A549 (cell line): ENCODE measurements at regions not wholly inside any gene's neighbourhood (a gene's known extent, or its start where the extent isn't known, plus 50 kb on each side); places are given as distances from the start of the nearest gene placed in this dataset.

ENCODE experiments used
- ATAC-seq, 2 experiments: fragments of 200-7000 bp in 1 of 2; fragments of >200 bp in 1 of 2; cut with Nextera tagmentation in 1 of 2; cut with Tn5 transposase in 1 of 2; 3 replicates each; pipeline versions ENCODE4 v1.8.0 to v1.9.1; 2018 to 2020; ENCODE audit warnings: mild to moderate bottlenecking in 1 of 2, moderate library complexity in 1 of 2
- CTCF ChIA-PET: fragments of 300-600 bp; sonication (Branson Sonifier 250); formaldehyde crosslinking; extraction: SDS; loops from one replicate; lab custom pipeline; 2021; ENCODE audit warnings: antibody characterized with exemption, inconsistent platforms; lab: Yijun Ruan, JAX
- POLR2A ChIA-PET: fragments of 350-600 bp; formaldehyde crosslinking; extraction: SDS; loops from one replicate; lab custom pipeline; 2021; ENCODE audit warnings: antibody characterized with exemption, inconsistent platforms; lab: Yijun Ruan, JAX
- DNase-seq, 2 experiments: peaks; one replicate each; pipeline versions ENCODE4 v3.0.0 to v3.0.0-alpha.2; 2011 to 2016; ENCODE audit warnings: low read depth in 1 of 2, low spot score in 1 of 2
- FAIRE-seq: peaks from 2 replicates; lab custom pipeline; 2011; peaks lifted over from hg19 to GRCh38; lab: Jason Lieb, UNC
- H3K27ac ChIP-seq, 2 experiments: fragments of >200 bp; sonication (Bioruptor Twin); formaldehyde crosslinking; 3 replicates each; pipeline ENCODE4 v1.5.1; 2016 to 2017
- H3K4me1 ChIP-seq: fragments of >200 bp; sonication (Bioruptor Twin); formaldehyde crosslinking; 3 replicates; pipeline ENCODE4 v1.6.1; 2016
- H3K4me2 ChIP-seq: fragments of >200 bp; sonication (Bioruptor Twin); formaldehyde crosslinking; 3 replicates; pipeline ENCODE4 v1.6.1; 2016
- H3K4me3 ChIP-seq: fragments of >200 bp; sonication (Bioruptor Twin); formaldehyde crosslinking; 3 replicates; pipeline ENCODE4 v1.5.1; 2016
- H3K9me3 ChIP-seq: fragments of >200 bp; sonication (Bioruptor Twin); formaldehyde crosslinking; 3 replicates; pipeline ENCODE4 v1.6.1; 2016
- ATOH8 ChIP-seq: fragments of 250-450 bp; sonication (Bioruptor Pico); IDR thresholded peaks from 2 replicates; pipeline ENCODE4 v1.5.0; 2020; ENCODE audit warnings: low read depth, mild to moderate bottlenecking, moderate library complexity
- BCL3 ChIP-seq: fragments of >200 bp; sonication (Bioruptor Twin); formaldehyde crosslinking; IDR thresholded peaks from 3 replicates; pipeline ENCODE4 v1.6.1; 2016
- CBX2 ChIP-seq: fragments of 200-600 bp; sonication (generic); IDR thresholded peaks from 2 replicates; pipeline ENCODE4 v1.6.1; 2016; ENCODE audit warnings: low read depth, mild to moderate bottlenecking, borderline replicate concordance
- CEBPB ChIP-seq, 2 experiments: fragments of >200 bp in 1 of 2; sonication (Bioruptor Twin) in 1 of 2; formaldehyde crosslinking in 1 of 2; IDR thresholded peaks; 2 replicates each; pipeline ENCODE4 v1.6.1; 2012 to 2016
- CHD4 ChIP-seq: fragments of 200-600 bp; sonication (generic); IDR thresholded peaks from 2 replicates; pipeline ENCODE4 v1.6.1; 2016; ENCODE audit warnings: antibody characterized with exemption, mild to moderate bottlenecking, borderline replicate concordance
- ESRRA ChIP-seq: fragments of 150-350 bp; IDR thresholded peaks from 2 replicates; pipeline ENCODE4 v1.6.1; 2014; ENCODE audit warnings: mild to moderate bottlenecking, low read length, borderline replicate concordance
- FOSB ChIP-seq: fragments of 250-450 bp; sonication (Bioruptor Pico); IDR thresholded peaks from 2 replicates; pipeline ENCODE4 v1.5.0; 2020; ENCODE audit warnings: mild to moderate bottlenecking, moderate library complexity
- GATA3 ChIP-seq: IDR thresholded peaks from 2 replicates; pipeline ENCODE4 v1.6.1; 2012; ENCODE audit warnings: borderline replicate concordance
- HES2 ChIP-seq: fragments of >200 bp; sonication (Bioruptor Twin); formaldehyde crosslinking; IDR thresholded peaks from 2 replicates; pipeline ENCODE4 v1.6.1; 2016
- HEYL ChIP-seq: fragments of 250-450 bp; sonication (Bioruptor Pico); IDR thresholded peaks from 2 replicates; pipeline ENCODE4 v1.8.0; 2021; ENCODE audit warnings: mild to moderate bottlenecking, moderate library complexity
- MAFK ChIP-seq: fragments of 450-650 bp; IDR thresholded peaks from 2 replicates; pipeline ENCODE4 v1.6.1; 2014; ENCODE audit not compliant: partially characterized antibody
- MYC ChIP-seq: IDR thresholded peaks from 2 replicates; pipeline ENCODE4 v1.6.1; 2012; ENCODE audit warnings: mild to moderate bottlenecking, inconsistent platforms, low read length, improper control_type of control experiment, borderline replicate concordance
- POLR2A ChIP-seq: IDR thresholded peaks from 2 replicates; pipeline ENCODE4 v1.6.1; 2012; ENCODE audit warnings: mild to moderate bottlenecking, low read length
- RAD21 ChIP-seq, 2 experiments: fragments of >200 bp in 1 of 2; sonication (Bioruptor Twin) in 1 of 2; formaldehyde crosslinking in 1 of 2; IDR thresholded peaks in 1 of 2; conservative IDR thresholded peaks in 1 of 2; 2 replicates in 1 of 2; 3 replicates in 1 of 2; pipeline ENCODE4 v1.6.1; 2012 to 2018; ENCODE audit warnings: inconsistent platforms in 1 of 2
- REST ChIP-seq: fragments of 200-600 bp; sonication (generic); IDR thresholded peaks from 2 replicates; pipeline ENCODE4 v1.6.1; 2016; ENCODE audit warnings: antibody characterized with exemption, mild to moderate bottlenecking, moderate library complexity
- RNF2 ChIP-seq: fragments of 200-600 bp; sonication (generic); IDR thresholded peaks from 2 replicates; pipeline ENCODE4 v1.6.1; 2016; ENCODE audit warnings: low read depth, mild to moderate bottlenecking, antibody characterized with exemption, moderate library complexity, borderline replicate concordance
- SMC3 ChIP-seq: fragments of >200 bp; sonication (Bioruptor Twin); formaldehyde crosslinking; IDR thresholded peaks from 3 replicates; pipeline ENCODE4 v1.6.1; 2018; ENCODE audit warnings: inconsistent platforms
- WGBS: methylation state at CpG from one replicate; pipeline ENCODE4 v1.1.6; 2017; ENCODE audit errors: missing lambda C conversion rate; 5-methylcytosine and 5-hydroxymethylcytosine counted together

GRCh38 chr10:3451516-3452172 is 279.1 kb upstream of the PITRM1 start (continued):
- TF ChIP-seq HEYL (no peak), GATA3 (no peak)

- H3K4me1 ChIP-seq, result no peaks in the 10 kb centered on the region
- DNase-seq (no peak), ATAC-seq (no peak), FAIRE-seq (no peak)
- 84% methylated on average over 4 of the region's 4 CpGs for WGBS
- no peaks in the 10 kb centered on the region for H3K9me3 ChIP-seq
- POLR2A ChIA-PET, result no interaction called here
- CTCF ChIA-PET, result interaction anchor here (1.0 kb wide), 1 partner anchor 10 kb away, joined by 5 read pairs; no protein-coding TSS in a partner anchor
- no peak overlapping the region for H3K27ac ChIP-seq
- no peak overlapping the region for H3K4me3 ChIP-seq
- no peak overlapping the region for H3K4me2 ChIP-seq
- TF ChIP-seq SMC3, result no peak
- TF ChIP-seq GATA3, result no peak
- TF ChIP-seq RAD21 (conservative IDR thresholded peaks at IDR 0.05 in 1 of 2, IDR thresholded peaks at IDR 0.05 in 1 of 2), result no peak
- no peak for TF ChIP-seq FOSB
- TF ChIP-seq CBX2, result no peak
- no peak for TF ChIP-seq HES2
- TF ChIP-seq ATOH8 (CRISPR knock-in tag), result no peak
- no peak for TF ChIP-seq ESRRA
Measured at GRCh38 chr10:3446221-3446620, 273.6 kb upstream of the PITRM1 start.

- H3K4me2 ChIP-seq, result no peak overlapping the region
- no peak overlapping the region for H3K27ac ChIP-seq
- H3K4me1 ChIP-seq, result no peaks in the 10 kb centered on the region
- 77% methylated on average over 4 of the region's 4 CpGs for WGBS
- no peak for FAIRE-seq
- no peak for DNase-seq
- no peak overlapping the region for H3K4me3 ChIP-seq
- no peak for ATAC-seq
- no peaks in the 10 kb centered on the region for H3K9me3 ChIP-seq
- no peak for TF ChIP-seq RNF2
- no peak for TF ChIP-seq GATA3
- TF ChIP-seq SMC3, result no peak
- no peak for TF ChIP-seq CHD4
- TF ChIP-seq REST, result no peak
- TF ChIP-seq POLR2A, result no peak
- no peak for TF ChIP-seq CEBPB (IDR thresholded peaks at IDR 0.05)
- no peak for TF ChIP-seq MAFK
- TF ChIP-seq BCL3, result no peak
- no peak for TF ChIP-seq RAD21 (conservative IDR thresholded peaks at IDR 0.05 in 1 of 2, IDR thresholded peaks at IDR 0.05 in 1 of 2)
- no peak for TF ChIP-seq MYC
- TF ChIP-seq, all 56 proteins: peak for 0
- POLR2A ChIA-PET, result no interaction called here
- CTCF ChIA-PET, result interaction anchor here (1.0 kb wide), 1 partner anchor 9 kb away, joined by 5 read pairs; no protein-coding TSS in a partner anchor
Measured at GRCh38 chr10:3445648-3446047, 273.1 kb upstream of the PITRM1 start.
